Mesenchymal stem cell (in vitro differentiated cells and primary cell): ENCODE measurements at regions not wholly inside any gene's neighbourhood (a gene's known extent, or its start where the extent isn't known, plus 50 kb on each side); places are given as distances from the start of the nearest gene placed in this dataset.

Source experiments
- DNase-seq: peaks from one replicate; pipeline ENCODE4 v3.0.0-alpha.2; 2013
- H2AFZ ChIP-seq: one replicate; pipeline ENCODE4 v1.6.1; 2013; ENCODE audit warnings: low read depth, mild to moderate bottlenecking, control low read depth, inconsistent platforms, low read length, moderate library complexity
- H2AK5ac ChIP-seq: 2 replicates; pipeline ENCODE4 v1.6.1; 2013; ENCODE audit warnings: low read length, moderate library complexity, mild to moderate bottlenecking, inconsistent platforms; ENCODE audit not compliant: severe bottlenecking
- H2BK120ac ChIP-seq: one replicate; pipeline ENCODE4 v1.6.1; 2013; ENCODE audit warnings: low read depth, mild to moderate bottlenecking, inconsistent platforms, low read length, moderate library complexity
- H2BK12ac ChIP-seq, 2 experiments: one replicate each; pipeline ENCODE4 v1.6.1; 2013; ENCODE audit warnings: inconsistent platforms in 2 of 2, low read length in 2 of 2, mild to moderate bottlenecking in 2 of 2, moderate library complexity in 2 of 2, control low read depth in 1 of 2
- H2BK15ac ChIP-seq: one replicate; pipeline ENCODE4 v1.6.1; 2013; ENCODE audit warnings: mild to moderate bottlenecking, low read depth, inconsistent platforms; ENCODE audit not compliant: poor library complexity, severe bottlenecking
- H2BK5ac ChIP-seq: 2 replicates; pipeline ENCODE4 v1.6.1; 2013; ENCODE audit warnings: low read depth, mild to moderate bottlenecking, low read length, control low read depth, inconsistent platforms; ENCODE audit not compliant: poor library complexity, severe bottlenecking
- H3K14ac ChIP-seq, 2 experiments: one replicate each; pipeline ENCODE4 v1.6.1; 2013; ENCODE audit warnings: inconsistent platforms in 2 of 2, low read length in 2 of 2, control low read depth in 1 of 2, mild to moderate bottlenecking in 1 of 2, moderate library complexity in 1 of 2
- H3K18ac ChIP-seq, 2 experiments: one replicate each; pipeline ENCODE4 v1.6.1; 2013; ENCODE audit warnings: inconsistent platforms in 2 of 2, low read length in 2 of 2, control low read depth in 1 of 2, low read depth in 1 of 2, mild to moderate bottlenecking in 1 of 2
- H3K23ac ChIP-seq, 2 experiments: one replicate each; pipeline ENCODE4 v1.6.1; 2013; ENCODE audit warnings: inconsistent platforms in 2 of 2, low read length in 2 of 2, mild to moderate bottlenecking in 2 of 2, moderate library complexity in 2 of 2, control low read depth in 1 of 2
- H3K27ac ChIP-seq: 2 replicates; pipeline ENCODE4 v1.5.1; 2013; ENCODE audit warnings: mild to moderate bottlenecking, moderate library complexity, low read length, control low read depth, inconsistent platforms; ENCODE audit not compliant: poor library complexity, severe bottlenecking
- H3K27me3 ChIP-seq, 2 experiments: 2 replicates each; pipeline versions ENCODE4 v1.6.1 to v1.7.0; 2013; ENCODE audit warnings: low read length in 2 of 2, mild to moderate bottlenecking in 2 of 2, moderate library complexity in 2 of 2, control low read depth in 1 of 2, inconsistent platforms in 1 of 2; ENCODE audit not compliant: control insufficient read depth in 1 of 2, insufficient read depth in 1 of 2
- H3K36me3 ChIP-seq, 2 experiments: 2 replicates each; pipeline versions ENCODE4 v1.6.1 to v1.7.0; 2013; ENCODE audit warnings: low read length in 2 of 2, control low read depth in 1 of 2, inconsistent platforms in 1 of 2, low read depth in 1 of 2, mild to moderate bottlenecking in 1 of 2; ENCODE audit not compliant: insufficient read depth in 2 of 2, control insufficient read depth in 1 of 2
- H3K4ac ChIP-seq, 2 experiments: one replicate each; pipeline ENCODE4 v1.6.1; 2013; ENCODE audit warnings: inconsistent platforms in 2 of 2, low read length in 2 of 2, mild to moderate bottlenecking in 2 of 2, moderate library complexity in 2 of 2, control low read depth in 1 of 2, low read depth in 1 of 2
- H3K4me1 ChIP-seq: 2 replicates; pipeline ENCODE4 v1.6.1; 2013; ENCODE audit warnings: low read depth, low read length, control low read depth; ENCODE audit not compliant: control insufficient read depth, insufficient read depth
- H3K4me2 ChIP-seq: 2 replicates; pipeline ENCODE4 v1.6.1; 2013; ENCODE audit warnings: low read length, mild to moderate bottlenecking, inconsistent platforms; ENCODE audit not compliant: poor library complexity, severe bottlenecking
- H3K4me3 ChIP-seq, 2 experiments: 2 replicates each; pipeline versions ENCODE4 v1.5.1 to v1.7.0; 2013; ENCODE audit warnings: low read length in 2 of 2, mild to moderate bottlenecking in 2 of 2, control low read depth in 1 of 2, low read depth in 1 of 2; ENCODE audit not compliant: insufficient read depth in 1 of 2
- H3K79me1 ChIP-seq: replicated peaks from 2 replicates; pipeline ENCODE4 v1.6.1; 2013; ENCODE audit warnings: mild to moderate bottlenecking, control low read depth, low read length, inconsistent platforms; ENCODE audit not compliant: poor library complexity, severe bottlenecking
- H3K9ac ChIP-seq: 2 replicates; pipeline ENCODE4 v1.7.0; 2013; ENCODE audit warnings: mild to moderate bottlenecking, low read length, moderate library complexity
- H3K9me3 ChIP-seq: 2 replicates; pipeline ENCODE4 v1.7.0; 2013; ENCODE audit warnings: mild to moderate bottlenecking, low read length; ENCODE audit not compliant: control insufficient read depth
- H4K8ac ChIP-seq: one replicate; pipeline ENCODE4 v1.6.1; 2013; ENCODE audit warnings: inconsistent platforms, mild to moderate bottlenecking, low read length, moderate library complexity
- H4K91ac ChIP-seq: one replicate; pipeline ENCODE4 v1.6.1; 2013; ENCODE audit warnings: mild to moderate bottlenecking, low read length, inconsistent platforms
- WGBS: methylation state at CpG from one replicate; pipeline ENCODE4 v1.1.7; 2013; ENCODE audit warnings: mixed read lengths; 5-methylcytosine and 5-hydroxymethylcytosine counted together

DNA sequence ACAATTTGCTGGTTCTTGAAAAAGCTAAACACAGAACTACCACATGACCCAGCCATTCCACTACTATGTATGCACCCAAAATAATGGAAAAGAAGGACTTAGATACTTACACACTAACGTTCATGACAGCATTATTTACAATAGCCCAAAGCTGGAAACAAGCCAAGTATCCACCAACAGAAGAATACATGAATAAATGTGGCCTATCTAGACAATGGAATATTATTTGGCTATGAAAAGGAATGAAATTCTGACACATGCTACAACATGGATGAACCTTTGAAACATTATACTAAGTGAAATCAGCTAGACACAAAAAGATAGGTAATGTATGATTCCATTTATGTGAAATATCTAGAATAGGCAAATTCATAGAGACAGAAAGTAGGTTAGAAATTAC, 67.4 kb upstream of the EXOC4 start:
- no CpG with 5 or more reads among the region's 1 CpG for WGBS
- H3K14ac ChIP-seq: no peak overlapping the region
- no peaks in the 10 kb centered on the region for H3K9me3 ChIP-seq
- H3K18ac ChIP-seq: no peak overlapping the region
- H2BK120ac ChIP-seq: no peak overlapping the region
- no peaks in the 10 kb centered on the region for H3K4me1 ChIP-seq
- H4K8ac ChIP-seq: no peak overlapping the region
- H3K4ac ChIP-seq: no peak overlapping the region
- H3K79me1 ChIP-seq: no peaks in the 10 kb centered on the region
- no peak overlapping the region for H2BK12ac ChIP-seq
- no peak overlapping the region for H2AK5ac ChIP-seq
- no peak overlapping the region for H3K27ac ChIP-seq
- H3K23ac ChIP-seq: no peak overlapping the region
- peaks cover 4 to 10% of the 10 kb centered on the region in 2 experiments for H3K27me3 ChIP-seq
- no peak for DNase-seq
- no peak overlapping the region for H3K4me2 ChIP-seq
- no peaks in the 10 kb centered on the region for H3K36me3 ChIP-seq
- H2BK5ac ChIP-seq: no peak overlapping the region
- no peak overlapping the region for H2AFZ ChIP-seq
- no peak overlapping the region for H3K9ac ChIP-seq
- H2BK15ac ChIP-seq: no peak overlapping the region
- H4K91ac ChIP-seq: no peak overlapping the region
- H3K4me3 ChIP-seq: no peak overlapping the region

DNA sequence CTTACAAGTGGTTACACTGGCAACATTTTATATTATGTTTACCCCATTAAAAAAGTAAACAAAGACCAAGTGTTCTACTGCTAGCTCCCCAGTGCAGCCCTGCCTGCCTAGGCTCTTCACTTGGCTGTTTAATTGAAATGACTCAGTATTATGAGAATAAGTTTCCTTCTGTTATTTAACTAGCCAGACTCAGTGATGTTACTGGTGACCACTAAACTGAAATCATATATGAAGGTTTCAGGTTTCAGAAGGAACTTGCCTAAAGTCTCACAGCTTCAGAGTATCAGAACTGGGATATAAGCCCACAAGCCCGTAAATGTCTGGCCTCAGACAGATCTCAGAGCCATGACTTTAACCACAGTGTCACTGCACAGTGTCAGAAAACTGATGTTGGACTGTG, 66.8 kb upstream of the EXOC4 start:
- no peak for DNase-seq
- Histone ChIP-seq H4K91ac (no peak overlapping the region), H2BK5ac (no peak overlapping the region), H3K27me3 (peaks cover 4 to 15% of the 10 kb centered on the region in 2 experiments), H4K8ac (no peak overlapping the region), H3K9me3 (no peaks in the 10 kb centered on the region), H3K79me1 (no peaks in the 10 kb centered on the region), H3K4me1 (no peaks in the 10 kb centered on the region), H3K18ac (no peak overlapping the region), H3K4me2 (no peak overlapping the region), H3K27ac (no peak overlapping the region), H2BK15ac (no peak overlapping the region), H3K4ac (no peak overlapping the region), H2BK120ac (no peak overlapping the region), H3K9ac (no peak overlapping the region), H3K4me3 (no peak overlapping the region), H2AFZ (no peak overlapping the region), H2BK12ac (no peak overlapping the region), H3K23ac (no peak overlapping the region), H3K36me3 (no peaks in the 10 kb centered on the region), H3K14ac (no peak overlapping the region), H2AK5ac (no peak overlapping the region)
- 67% methylated on average over 1 of the region's 1 CpG for WGBS

DNA sequence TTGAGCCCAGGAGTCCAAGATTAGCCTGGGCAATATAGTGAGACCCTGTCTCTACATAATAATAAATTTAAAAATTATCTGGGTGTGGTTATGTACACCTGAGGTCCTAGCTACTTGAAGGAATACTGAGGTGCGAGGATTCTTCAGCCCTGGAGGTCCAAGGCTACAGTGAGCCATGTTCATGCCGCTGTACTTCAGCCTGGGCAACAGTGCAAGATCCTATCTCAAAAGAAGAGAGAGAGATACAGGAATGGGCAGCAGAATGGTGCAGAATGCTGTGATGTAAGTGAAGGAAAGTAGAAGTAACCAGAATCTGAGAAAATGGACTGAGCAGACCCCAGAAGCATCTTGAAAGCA, 62.7 kb upstream of the EXOC4 start:
- Histone ChIP-seq H3K14ac (no peak overlapping the region), H3K4me1 (no peaks in the 10 kb centered on the region), H4K8ac (no peak overlapping the region), H3K9me3 (no peaks in the 10 kb centered on the region), H3K79me1 (no peaks in the 10 kb centered on the region), H3K23ac (no peak overlapping the region), H3K9ac (no peak overlapping the region), H2BK5ac (no peak overlapping the region), H3K36me3 (no peaks in the 10 kb centered on the region), H2AK5ac (no peak overlapping the region), H2BK15ac (no peak overlapping the region), H2AFZ (no peak overlapping the region), H3K4me2 (no peak overlapping the region), H3K18ac (no peak overlapping the region), H3K27ac (no peak overlapping the region), H4K91ac (no peak overlapping the region), H3K27me3 (peaks cover 4 to 31% of the 10 kb centered on the region in 2 experiments), H3K4me3 (no peak overlapping the region), H3K4ac (no peak overlapping the region), H2BK12ac (no peak overlapping the region), H2BK120ac (no peak overlapping the region)
- DNase-seq: no peak
- WGBS: 84% methylated on average over 2 of the region's 2 CpGs

DNA sequence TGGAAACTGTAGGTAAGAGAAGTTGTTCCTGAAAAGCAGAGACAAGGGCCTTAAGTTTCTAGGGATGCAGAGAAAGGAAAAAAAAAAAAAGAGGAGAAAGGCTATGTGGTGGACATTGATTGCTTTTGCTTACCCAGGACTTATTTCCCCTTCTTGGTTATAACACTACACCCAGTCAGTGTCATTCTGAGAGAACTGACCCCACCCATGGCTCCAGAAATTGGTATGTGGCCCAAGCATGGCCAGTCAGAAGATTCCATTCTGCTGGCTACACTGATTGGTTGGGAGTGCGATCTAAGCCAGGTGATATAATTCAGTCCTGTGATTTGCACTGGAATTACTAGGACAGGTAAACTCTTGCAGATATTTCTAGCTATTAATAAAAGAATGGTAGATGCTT, 62.2 kb upstream of the EXOC4 start:
- Histone ChIP-seq H4K91ac (no peak overlapping the region), H3K27ac (no peak overlapping the region), H3K14ac (no peak overlapping the region), H2AK5ac (no peak overlapping the region), H2AFZ (no peak overlapping the region), H3K4me1 (no peaks in the 10 kb centered on the region), H3K4me3 (no peak overlapping the region), H2BK5ac (no peak overlapping the region), H3K27me3 (peaks cover 4 to 31% of the 10 kb centered on the region in 2 experiments), H3K9ac (no peak overlapping the region), H3K18ac (no peak overlapping the region), H3K23ac (no peak overlapping the region), H2BK120ac (no peak overlapping the region), H2BK12ac (no peak overlapping the region), H3K36me3 (no peaks in the 10 kb centered on the region), H3K4ac (no peak overlapping the region), H3K79me1 (no peaks in the 10 kb centered on the region), H4K8ac (no peak overlapping the region), H2BK15ac (no peak overlapping the region), H3K4me2 (no peak overlapping the region), H3K9me3 (no peaks in the 10 kb centered on the region)
- DNase-seq: no peak
- WGBS: 100% methylated on average over 1 of the region's 1 CpG
